BJ (cell line): ENCODE measurements at regions not wholly inside any gene's neighbourhood (a gene's known extent, or its start where the extent isn't known, plus 50 kb on each side); places are given as distances from the start of the nearest gene placed in this dataset.

Source experiments
- CTCF ChIA-PET: fragments of 350-600 bp; formaldehyde crosslinking; extraction: SDS; loops from one replicate; lab custom pipeline; 2021; ENCODE audit warnings: antibody characterized with exemption, inconsistent platforms; lab: Yijun Ruan, JAX
- POLR2A ChIA-PET: fragments of 300-600 bp; sonication (Branson Sonifier 250); formaldehyde crosslinking; extraction: SDS; loops from one replicate; lab custom pipeline; 2021; ENCODE audit warnings: antibody characterized with exemption; lab: Charles Lee
- DNase-seq: peaks from one replicate; pipeline ENCODE4 v3.0.0-alpha.2; 2011; ENCODE audit warnings: low read depth
- H3K27me3 ChIP-seq: 2 replicates; pipeline ENCODE4 v1.6.0; 2011; ENCODE audit warnings: low read length; ENCODE audit not compliant: control insufficient read depth, insufficient read depth
- H3K36me3 ChIP-seq: 2 replicates; pipeline ENCODE4 v1.5.1; 2011; ENCODE audit warnings: low read length; ENCODE audit not compliant: control insufficient read depth, insufficient read depth
- H3K4me3 ChIP-seq: 2 replicates; pipeline ENCODE4 v1.5.1; 2011; ENCODE audit warnings: low read depth, mild to moderate bottlenecking, control low read depth, low read length
- TF ChIP-seq, protein P1 (sequence below): IDR thresholded peaks from 2 replicates; pipeline ENCODE4 v1.5.1; 2011; ENCODE audit warnings: low read depth, mild to moderate bottlenecking, control low read depth, inconsistent platforms, low read length, moderate library complexity; ENCODE audit not compliant: insufficient read depth

DNA sequence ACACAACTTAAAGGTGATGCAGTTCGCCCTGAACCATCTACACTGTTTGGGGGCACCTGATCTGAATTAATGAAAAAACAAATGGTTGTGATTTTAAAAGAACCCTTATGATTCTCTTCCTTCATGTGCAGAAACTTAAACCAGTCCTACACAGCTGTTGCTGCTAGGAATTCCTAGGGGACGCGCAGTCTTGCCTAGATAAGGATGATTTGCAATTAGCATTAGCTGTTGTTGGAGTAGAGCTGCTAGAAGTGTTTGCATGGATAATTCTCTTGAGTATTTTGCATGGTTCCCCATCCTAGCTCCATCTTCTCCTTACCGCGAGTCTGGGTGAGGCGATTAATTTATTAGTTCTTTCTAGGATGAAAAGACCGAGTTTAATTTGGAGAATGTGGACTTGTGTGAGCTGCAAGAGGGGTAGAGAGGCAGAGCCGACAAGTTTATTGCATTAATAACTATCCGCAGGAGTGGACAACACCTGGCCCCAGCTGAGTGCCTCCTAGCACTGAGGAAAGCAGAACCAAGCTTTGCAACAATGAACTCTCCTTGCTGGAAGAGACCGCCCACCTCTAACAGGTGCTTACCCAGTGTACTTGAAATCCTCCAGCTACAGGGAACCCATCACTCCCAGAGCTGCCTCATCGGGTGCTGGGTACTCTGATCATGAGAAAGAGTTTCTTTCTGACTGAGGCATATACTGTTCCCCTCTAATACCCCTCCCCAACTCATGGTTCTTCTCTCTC is 75.0 kb upstream of the WNT7A start:
- H3K27me3 ChIP-seq: no peaks in the 10 kb centered on the region
- no peak overlapping the region for H3K4me3 ChIP-seq
- no peaks in the 10 kb centered on the region for H3K36me3 ChIP-seq
- ChIA-PET CTCF (no interaction called here), POLR2A (no interaction called here)
- no peak for DNase-seq
- TF ChIP-seq, protein P1, sequence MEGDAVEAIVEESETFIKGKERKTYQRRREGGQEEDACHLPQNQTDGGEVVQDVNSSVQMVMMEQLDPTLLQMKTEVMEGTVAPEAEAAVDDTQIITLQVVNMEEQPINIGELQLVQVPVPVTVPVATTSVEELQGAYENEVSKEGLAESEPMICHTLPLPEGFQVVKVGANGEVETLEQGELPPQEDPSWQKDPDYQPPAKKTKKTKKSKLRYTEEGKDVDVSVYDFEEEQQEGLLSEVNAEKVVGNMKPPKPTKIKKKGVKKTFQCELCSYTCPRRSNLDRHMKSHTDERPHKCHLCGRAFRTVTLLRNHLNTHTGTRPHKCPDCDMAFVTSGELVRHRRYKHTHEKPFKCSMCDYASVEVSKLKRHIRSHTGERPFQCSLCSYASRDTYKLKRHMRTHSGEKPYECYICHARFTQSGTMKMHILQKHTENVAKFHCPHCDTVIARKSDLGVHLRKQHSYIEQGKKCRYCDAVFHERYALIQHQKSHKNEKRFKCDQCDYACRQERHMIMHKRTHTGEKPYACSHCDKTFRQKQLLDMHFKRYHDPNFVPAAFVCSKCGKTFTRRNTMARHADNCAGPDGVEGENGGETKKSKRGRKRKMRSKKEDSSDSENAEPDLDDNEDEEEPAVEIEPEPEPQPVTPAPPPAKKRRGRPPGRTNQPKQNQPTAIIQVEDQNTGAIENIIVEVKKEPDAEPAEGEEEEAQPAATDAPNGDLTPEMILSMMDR: no peak

DNA sequence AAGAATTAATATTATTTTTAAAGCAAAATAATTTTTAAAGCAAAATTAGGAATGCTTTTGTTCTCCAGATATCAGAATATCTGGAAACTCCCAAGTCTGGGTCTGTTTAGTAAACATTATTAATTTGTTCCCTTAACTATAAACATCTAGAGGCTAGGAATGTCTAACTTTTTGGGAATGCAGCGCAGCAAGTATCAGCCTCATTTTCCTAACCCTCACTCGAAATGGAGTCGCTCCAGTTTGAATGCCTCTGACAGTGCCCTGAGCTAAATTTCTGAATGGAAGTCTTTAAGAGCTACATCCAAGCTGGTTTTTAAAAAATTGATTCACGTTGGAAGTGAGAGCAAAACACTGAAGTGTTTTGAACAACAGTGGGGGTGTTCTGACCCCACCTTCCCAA is 74.4 kb upstream of the WNT7A start:
- no peak for DNase-seq
- TF ChIP-seq, protein P1: no peak
- Histone ChIP-seq H3K36me3 (no peaks in the 10 kb centered on the region), H3K4me3 (no peak overlapping the region), H3K27me3 (no peaks in the 10 kb centered on the region)
- CTCF ChIA-PET: no interaction called here
- POLR2A ChIA-PET: no interaction called here

DNA sequence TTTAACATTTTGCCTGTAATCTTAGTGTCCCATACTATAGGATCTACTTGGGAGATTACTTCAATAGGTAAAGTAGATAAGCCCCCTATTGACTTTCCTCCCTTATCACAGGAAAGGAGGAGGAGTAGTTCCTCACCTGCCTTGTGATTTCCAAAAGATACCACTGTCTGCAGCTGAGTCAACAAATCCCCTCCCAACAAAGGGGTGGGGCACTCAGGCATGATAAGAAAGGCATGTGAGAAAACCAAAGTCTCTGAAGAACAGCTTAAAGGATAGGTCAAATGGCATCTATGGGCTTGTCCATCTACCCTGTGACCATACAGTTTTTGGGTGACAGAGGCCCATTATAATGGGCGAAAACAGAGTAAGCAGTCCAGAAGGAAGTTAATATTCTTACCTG is 71.3 kb upstream of the WNT7A start:
- Histone ChIP-seq H3K36me3 (no peaks in the 10 kb centered on the region), H3K4me3 (no peak overlapping the region), H3K27me3 (no peaks in the 10 kb centered on the region)
- POLR2A ChIA-PET: no interaction called here
- TF ChIP-seq, protein P1: no peak
- CTCF ChIA-PET: no interaction called here
- DNase-seq: no peak

DNA sequence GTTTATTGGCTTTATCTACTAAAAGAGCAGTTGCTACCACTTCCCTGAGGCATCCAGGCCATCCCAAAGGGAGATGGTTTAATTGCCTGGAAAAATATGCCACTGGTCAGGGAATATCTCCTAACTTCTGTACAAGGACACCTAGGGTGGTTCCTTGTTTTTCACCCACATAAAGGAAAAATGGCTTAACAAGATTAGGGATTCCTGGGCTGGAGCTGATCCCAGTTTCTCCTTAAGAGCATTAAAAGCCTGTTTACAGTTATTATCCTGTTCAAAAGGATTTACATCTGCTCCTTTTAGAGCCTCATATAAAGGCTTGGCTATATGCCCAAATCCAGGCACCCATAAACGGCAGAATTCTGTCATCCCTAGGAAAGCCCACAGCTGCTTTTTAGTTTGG is 70.2 kb upstream of the WNT7A start:
- Histone ChIP-seq H3K36me3 (no peaks in the 10 kb centered on the region), H3K27me3 (no peaks in the 10 kb centered on the region), H3K4me3 (no peak overlapping the region)
- ChIA-PET POLR2A (no interaction called here), CTCF (no interaction called here)
- DNase-seq: no peak
- TF ChIP-seq, protein P1: no peak

DNA sequence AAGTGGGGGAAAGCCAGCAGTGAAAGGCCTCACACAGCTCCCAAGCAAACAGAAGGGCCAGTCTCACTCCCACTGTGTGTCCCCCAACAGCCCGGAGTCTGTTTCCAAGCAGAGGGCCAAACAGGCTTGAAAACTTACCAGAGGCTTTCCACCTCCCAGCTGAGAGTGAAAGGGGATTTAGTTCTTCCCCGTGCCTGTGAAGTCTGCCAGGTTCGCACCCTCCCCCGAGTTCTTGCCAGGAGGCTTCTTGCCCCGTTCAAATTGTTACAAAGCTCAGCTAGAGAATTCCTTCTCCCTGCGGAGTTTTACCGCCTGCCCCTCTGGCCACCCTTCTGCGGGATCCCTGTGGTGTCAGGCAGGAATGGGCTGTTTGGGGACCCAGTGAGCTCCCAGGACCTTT is 68.0 kb upstream of the WNT7A start:
- Histone ChIP-seq H3K27me3 (no peaks in the 10 kb centered on the region), H3K4me3 (no peak overlapping the region), H3K36me3 (no peaks in the 10 kb centered on the region)
- ChIA-PET POLR2A (no interaction called here), CTCF (no interaction called here)
- no peak for DNase-seq
- TF ChIP-seq, protein P1: no peak
